ENCODE measurements at regions not wholly inside any gene's neighbourhood (a gene's known extent, or its start where the extent isn't known, plus 50 kb on each side); places are given as distances from the start of the nearest gene placed in this dataset.

DNA sequence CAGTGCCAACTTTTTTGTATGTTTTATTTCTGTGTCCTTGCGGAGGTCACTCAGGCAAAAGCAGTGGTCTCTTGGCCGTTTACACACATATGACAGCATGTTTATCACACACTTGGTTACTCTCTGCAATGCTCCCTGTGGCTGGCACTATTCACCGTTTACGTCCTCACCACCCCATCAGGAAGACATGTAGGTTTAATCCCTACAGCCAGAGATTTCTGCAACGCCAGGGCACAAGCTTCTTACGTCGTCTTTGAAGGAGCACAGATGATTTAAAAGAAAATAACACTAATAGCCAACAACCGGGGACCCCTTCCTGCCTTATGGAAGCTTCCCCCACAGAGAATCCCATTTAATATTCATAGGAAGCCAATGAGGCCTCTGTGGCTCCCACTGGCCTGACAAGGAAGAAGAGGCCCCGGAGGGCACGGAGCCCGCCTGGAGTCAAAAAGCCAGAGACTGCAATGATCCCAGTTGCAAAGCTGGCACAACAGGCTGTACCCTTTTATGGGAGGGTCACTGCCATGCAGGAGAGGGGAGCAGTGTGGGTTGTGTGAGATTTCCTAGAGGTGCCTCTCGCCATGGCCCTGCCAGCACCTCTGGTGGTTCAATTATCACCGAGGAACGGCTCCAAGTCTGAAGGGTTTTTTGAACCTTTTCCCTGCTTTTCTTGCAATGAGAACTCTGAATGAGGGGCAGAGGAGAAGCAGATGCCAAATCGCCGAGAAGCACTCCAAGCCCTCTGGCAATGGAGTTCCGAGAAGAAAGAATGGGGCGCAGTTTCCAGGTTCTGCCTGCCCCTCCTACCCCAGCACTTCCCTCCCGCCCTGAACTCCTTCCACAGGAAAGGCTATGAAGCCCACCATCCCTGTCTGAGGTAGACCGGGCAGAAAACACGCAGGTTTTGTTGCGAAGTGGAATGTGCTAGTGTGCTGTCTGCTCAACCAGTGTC, 96.2 kb downstream of the THBS2 start:
- TF ChIP-seq, protein P1, sequence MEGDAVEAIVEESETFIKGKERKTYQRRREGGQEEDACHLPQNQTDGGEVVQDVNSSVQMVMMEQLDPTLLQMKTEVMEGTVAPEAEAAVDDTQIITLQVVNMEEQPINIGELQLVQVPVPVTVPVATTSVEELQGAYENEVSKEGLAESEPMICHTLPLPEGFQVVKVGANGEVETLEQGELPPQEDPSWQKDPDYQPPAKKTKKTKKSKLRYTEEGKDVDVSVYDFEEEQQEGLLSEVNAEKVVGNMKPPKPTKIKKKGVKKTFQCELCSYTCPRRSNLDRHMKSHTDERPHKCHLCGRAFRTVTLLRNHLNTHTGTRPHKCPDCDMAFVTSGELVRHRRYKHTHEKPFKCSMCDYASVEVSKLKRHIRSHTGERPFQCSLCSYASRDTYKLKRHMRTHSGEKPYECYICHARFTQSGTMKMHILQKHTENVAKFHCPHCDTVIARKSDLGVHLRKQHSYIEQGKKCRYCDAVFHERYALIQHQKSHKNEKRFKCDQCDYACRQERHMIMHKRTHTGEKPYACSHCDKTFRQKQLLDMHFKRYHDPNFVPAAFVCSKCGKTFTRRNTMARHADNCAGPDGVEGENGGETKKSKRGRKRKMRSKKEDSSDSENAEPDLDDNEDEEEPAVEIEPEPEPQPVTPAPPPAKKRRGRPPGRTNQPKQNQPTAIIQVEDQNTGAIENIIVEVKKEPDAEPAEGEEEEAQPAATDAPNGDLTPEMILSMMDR (IDR thresholded peaks at IDR 0.05; ENCODE audit: borderline replicate concordance, extremely low read depth, low read length, poor library complexity, severe bottlenecking) = no peak
- TF ChIP-seq EZH2 (IDR thresholded peaks at IDR 0.05; ENCODE audit: borderline replicate concordance, low read depth, low read length, severe bottlenecking) = no peak
